HS-27A (cell line): ENCODE measurements at regions not wholly inside any gene's neighbourhood (a gene's known extent, or its start where the extent isn't known, plus 50 kb on each side); places are given as distances from the start of the nearest gene placed in this dataset.
"Not testable (repeated sequence)": the region's sequence is repeated elsewhere in the genome, so short reads cannot be mapped to it uniquely, and the experiment has no call there.

Experiments
- DNase-seq: peaks from one replicate; pipeline ENCODE4 v3.0.0-alpha.2; 2012; ENCODE audit warnings: low read depth, missing footprints

DNA sequence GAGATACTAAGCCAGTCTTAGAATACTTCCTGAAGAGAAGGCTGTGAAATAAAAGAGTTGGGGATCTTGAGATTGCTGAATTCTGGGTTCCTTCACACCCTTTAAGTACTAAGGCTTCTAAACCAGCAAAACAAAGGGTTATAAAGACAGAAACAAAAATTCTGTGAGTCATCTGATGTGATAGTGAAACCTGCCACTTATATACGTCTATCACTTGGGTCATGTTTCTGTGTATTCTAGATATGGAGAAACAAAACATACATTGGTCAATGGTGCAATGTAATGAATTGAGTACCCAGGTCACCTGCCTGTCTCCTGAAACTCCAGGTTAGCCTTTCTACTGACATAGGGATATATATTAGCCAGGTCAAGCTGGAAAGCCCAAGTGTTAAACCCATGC is 319.3 kb upstream of the GRAMD2B start:
- DNase-seq: no peak

DNA sequence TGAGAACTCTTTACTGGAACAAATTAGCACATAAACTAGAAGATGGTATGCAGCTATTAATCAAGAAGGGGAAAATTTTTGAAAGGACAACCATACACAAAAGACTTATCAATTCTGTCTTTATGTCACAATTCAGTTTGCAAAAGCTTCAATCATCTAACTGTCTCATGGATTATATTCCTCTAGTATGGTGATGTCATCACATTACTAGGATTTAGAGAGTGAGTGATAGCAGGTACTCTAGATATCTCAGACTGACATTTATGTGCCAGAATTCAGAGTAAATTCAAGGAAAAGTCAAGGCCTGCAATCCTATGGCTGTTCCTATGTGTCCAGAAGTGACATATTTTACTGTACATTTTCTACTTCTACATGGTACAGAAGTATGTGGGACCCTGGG is 318.9 kb upstream of the GRAMD2B start:
- DNase-seq: no peak

DNA sequence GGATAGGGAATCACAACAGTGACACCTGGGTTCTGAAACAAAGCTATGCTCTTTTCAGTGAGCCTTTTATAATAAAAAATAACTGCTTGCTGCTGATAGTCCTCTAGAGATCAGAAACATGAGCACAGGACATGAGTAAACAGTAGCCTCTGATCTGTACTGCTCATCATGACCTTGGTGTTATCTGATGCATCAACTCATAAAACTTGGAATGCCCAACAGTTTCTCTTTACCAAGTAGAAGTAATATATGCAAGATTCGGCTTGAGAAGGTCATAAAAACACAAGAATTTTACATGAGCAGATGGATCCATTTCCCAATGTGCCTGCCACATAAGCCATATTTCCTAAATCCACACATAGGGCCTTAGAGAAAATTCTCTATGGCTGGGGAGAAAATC is 318.3 kb upstream of the GRAMD2B start:
- DNase-seq: no peak

DNA sequence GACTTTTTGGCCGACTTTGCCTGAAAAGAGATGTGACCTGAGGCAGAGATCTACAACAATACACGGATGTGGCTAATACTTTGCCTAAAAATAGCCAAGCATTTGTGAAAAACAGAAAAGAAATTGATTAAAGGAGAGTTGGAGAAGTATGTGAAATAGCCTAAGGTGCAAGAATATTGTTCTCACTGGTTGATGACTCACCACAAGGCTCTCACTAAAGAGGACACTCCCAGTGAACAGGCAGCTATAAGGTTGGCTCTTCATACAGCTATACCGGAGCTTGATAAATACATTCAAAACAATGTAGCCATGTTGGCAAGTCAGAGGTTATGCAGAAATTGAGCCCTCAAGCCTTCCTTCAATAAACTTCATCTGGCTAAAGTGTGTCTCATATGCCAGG is 317.2 kb upstream of the GRAMD2B start:
- DNase-seq: no peak

DNA sequence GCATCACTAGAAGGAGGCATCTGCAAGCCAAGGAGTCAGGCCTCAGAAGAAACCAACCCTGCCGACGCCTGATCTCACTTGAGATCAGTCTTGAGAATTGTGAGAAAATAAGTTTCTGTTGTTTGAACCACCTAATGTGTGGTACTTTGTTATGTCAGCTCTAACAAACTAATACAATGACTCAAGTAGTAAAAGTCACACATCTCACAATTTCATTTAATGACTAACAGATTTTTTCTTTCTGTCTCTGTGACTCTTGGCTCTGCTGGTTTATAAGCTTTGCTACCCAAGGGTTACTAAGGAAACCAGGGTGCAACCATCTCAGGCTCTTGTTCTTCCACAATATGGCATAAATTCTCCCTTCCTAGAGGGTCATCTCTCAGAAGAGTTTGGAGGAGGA is 315.8 kb upstream of the GRAMD2B start:
- no peak for DNase-seq

DNA sequence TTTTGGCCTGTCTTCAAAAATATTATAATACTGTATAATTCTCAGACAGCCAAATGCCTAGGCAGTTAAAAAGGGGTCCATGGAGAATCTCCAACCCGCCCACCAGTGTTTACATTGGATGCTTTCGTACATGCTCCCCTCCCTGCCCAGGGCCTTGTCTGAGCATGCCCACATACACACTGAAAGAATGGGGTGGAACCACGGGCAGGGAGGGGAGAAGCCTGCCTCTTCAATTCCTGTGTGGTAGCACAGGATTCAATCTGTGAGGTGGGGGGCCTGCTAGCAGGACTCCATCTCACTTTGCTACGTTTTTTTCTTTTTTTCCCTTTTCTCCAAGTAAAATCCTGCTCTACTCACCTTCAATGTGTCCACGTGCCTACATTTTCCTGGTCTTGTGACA is 314.7 kb upstream of the GRAMD2B start:
- DNase-seq: no peak

DNA sequence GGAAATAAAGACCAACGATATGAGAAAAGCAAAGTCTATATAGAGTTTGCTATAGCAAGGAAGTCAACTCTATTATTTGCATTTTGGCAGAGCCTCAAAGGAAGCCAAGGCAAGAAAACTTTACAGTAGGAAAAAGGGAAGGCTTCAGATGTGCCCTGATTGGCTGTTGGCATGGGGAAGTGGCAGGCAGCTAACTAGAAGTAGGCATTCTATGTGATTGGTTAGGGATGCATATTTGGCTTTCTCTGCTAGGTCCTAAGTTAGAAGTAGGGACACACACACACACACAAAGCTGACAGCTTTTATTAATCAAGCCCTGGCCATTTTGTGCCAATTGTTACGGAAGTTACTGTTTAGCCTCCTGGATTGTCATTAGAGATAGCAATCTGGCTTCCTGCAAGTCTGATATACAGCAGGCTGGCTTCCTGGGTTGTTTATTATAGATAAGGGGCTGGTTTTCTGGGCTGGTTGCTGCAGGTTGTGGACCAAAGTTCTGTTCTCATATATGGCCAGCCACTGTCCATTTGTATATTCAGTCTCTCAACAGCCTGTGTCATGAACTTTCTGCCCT is 308.1 kb upstream of the GRAMD2B start:
- DNase-seq: no peak

DNA sequence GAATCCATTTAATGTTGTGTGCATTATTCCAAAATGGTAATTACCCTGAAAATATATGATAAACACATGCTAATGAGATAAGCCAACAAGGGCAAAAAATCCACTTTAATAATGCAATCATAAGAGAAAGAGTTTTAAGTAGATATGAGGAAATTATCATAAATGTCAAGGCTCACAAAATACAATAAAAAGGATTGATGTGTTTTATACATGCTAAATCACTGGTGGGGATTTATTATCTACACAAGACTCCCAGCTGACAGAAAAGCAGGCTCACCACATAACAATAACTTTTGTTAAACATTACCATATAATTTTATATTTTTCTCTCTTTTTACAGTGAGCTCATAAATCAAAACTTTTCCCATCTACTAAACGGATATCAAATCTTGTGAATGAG is 306.2 kb upstream of the GRAMD2B start:
- DNase-seq: no peak

DNA sequence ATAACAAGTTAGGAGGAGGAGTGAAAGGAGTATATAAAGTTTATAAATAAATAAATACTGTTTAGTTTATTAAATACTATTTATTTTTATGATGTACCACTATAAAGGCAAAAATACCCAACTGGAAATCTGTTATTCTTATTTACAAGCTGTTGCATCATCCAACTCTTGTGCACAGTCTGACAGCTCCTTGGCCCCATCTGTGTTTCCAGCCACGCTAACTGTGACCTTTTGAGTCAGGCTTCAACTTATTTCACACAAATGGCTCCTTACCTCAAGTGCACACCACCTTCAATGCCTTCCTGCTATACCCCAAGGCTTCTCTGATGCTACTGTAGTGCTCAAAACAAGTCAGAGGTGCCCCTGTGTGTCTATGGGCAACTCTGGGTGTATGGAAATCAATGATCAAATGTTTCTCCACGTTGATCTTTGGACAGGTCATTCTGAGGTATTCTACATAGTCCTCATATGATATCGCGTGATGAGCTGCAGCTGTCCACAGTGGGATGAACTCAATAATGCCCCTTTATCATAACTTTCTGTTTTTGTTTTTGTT is 303.2 kb upstream of the GRAMD2B start:
- no peak for DNase-seq

DNA sequence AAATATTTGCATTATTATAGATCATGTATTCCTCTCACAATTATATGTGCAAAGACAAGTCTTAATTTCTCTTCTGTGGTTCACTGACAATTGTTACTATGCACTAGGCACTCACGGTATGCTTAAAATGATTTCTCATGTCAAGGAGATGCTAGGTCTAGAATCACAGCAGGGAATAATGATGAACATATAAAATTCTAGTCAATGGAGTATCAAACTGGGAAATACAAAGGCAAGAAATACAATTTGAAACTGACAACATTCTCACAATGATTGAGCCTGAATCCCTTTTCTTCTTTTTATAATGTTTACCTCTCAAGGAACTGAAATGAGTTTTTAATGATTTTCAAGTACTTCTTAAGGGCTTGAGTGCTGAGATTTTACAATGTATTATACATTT is 302.3 kb upstream of the GRAMD2B start:
- no peak for DNase-seq

DNA sequence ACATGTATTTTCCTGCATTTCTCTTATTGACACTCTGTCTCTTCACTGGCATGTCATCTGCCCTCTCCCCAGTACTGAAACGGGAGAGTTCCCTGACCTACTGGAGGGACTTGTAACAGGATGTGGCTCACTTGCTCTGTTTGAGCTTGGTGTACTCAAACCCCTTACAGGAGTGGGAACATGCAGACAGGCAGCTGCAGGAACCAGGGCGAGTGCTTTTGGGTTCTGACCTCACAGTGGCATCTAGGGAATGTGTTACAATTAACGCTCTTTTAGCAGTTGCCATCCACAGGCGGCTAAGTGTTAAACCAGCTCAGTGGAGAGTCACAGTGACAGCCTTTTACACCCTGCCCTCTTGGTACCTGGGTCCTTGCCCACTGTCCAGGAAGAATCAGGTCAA is 300.3 kb upstream of the GRAMD2B start:
- no peak for DNase-seq

DNA sequence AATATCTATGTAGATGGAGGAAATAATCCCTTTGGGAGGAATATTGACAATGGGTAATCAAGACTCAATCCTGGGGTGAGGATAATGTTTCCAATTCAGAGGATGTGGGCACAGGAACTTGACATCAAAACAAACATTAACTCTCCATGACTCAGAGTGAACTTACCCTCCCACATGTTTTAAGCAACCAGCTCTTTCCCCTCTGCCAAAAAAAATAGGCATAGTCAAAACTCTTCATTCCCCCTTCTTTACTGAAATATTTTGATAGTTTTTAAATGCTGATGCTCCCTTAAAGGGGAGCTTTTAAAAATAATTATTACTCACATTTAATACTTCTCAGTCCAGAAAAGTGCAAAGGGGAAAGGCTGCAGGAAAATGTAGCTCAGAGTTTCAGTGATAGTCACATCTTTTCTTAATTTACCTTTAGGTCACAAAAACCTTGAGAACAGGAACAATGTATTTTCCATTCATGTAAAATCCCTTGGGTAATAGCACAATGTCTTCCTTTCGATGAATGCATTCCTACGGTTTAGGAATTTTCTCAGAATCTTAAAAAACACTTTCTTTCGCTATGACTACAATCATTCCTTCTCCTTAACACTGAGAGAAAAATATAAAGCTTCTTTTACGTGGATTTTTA is 298.4 kb upstream of the GRAMD2B start:
- DNase-seq: no peak

DNA sequence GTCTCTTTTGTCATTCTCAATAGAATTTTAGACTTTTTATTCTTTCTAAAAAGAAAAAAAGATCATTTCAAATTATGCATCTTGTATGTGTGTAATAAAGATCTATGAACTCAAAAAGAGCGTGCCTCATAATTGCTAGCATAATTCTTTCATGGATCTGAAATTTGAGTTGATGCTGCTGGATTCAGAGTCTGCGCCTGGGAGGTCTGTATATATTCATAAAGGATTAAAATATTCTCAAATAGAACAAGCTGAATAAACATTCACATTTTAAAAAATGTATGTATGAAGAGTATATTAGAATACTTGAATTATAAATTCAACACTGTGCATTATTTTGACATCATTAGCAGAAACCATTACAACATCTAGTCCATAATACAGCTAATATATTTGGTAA is 297.8 kb upstream of the GRAMD2B start:
- DNase-seq: no peak

DNA sequence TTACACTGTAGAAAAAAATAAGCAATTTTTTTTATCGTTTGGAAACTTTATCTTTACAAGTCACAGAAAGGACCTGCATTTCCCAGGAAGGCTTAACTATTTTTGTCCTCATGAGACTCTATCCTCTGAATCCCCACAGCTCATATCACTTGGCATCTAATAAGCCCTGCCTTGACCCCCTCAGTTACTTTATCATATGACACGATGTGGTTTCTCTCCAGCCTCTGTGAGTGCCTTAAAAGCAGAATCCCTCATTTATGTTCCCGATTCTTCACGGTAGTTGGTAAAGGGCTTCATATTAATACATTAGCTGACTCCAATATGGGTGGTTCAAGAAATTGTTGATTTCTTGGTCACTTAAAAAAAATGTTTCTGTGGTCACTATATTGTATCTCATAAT is 296.6 kb upstream of the GRAMD2B start:
- no peak for DNase-seq

DNA sequence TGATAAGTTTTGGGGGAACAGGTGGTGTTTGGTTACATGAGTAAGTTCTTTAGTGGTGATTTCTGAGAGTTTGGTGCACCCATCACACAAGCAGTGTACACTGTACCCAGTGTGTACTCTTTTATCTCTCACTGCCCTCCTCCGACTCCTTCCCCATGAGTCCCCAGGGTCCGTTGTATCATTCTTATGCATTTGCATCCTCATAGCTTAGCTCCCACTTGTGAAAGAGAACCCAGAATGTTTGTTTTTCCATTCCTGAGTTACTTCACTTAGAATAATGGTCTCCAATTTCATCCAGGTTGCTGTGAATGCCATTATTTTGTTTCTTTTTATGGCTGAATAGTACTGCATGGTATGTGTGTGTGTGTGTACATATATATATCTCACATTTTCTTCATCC is 295.8 kb upstream of the GRAMD2B start:
- not testable (repeated sequence) for DNase-seq

DNA sequence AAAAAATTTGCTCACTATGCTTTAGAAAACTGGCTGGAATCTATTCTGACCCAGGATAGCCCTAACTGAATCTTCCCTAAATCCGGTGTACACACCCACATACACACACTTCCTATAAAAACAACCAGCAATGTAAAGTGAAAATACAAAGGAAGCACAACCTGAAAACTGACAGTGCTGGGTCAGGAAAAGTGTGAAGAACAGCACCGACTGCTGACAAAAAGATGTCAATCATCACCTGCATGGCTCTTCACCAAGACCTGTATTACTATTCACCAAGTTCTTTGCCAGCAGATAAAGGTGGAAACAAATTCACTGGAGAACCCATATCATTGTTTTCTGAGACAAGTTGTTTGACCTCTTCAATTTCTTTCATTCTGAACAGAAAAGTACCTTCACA is 293.8 kb upstream of the GRAMD2B start:
- DNase-seq: no peak

DNA sequence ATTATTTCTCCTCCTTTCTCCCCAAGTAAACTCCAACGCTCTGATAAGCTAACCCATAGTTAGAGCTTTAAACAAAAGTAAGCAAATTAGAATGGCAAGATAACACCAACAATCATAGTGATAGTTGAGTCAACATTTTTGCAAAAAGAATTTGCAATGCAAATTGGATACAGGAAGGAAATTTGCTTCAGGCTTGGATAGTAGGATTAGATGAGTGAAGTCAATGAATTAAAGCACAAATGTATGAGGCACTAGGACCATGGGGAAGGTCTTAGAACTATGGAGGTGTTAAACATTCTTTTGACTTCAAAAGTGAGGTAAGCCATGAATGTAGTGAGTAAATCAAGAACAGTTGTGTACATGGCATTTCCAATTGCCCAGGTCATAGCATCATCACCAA is 289.8 kb upstream of the GRAMD2B start:
- no peak for DNase-seq

DNA sequence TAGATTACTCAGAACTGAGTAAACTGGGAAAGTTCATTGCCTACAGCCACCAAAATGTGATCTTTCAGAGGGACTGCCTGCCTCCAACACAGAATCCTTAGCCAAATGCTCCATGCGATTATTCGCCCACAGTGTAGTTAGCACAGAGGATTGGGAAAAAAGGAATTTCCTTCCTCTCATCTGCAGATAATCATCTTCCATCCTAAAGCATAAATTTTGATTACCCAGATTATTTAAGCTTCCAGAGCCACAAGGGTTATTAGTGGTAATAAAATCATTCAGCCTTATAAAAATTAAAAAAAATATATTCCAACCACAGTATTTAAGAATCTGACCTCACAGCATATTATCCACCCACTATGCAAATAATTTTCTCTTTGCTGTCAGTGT is 285.3 kb upstream of the GRAMD2B start:
- DNase-seq: no peak

DNA sequence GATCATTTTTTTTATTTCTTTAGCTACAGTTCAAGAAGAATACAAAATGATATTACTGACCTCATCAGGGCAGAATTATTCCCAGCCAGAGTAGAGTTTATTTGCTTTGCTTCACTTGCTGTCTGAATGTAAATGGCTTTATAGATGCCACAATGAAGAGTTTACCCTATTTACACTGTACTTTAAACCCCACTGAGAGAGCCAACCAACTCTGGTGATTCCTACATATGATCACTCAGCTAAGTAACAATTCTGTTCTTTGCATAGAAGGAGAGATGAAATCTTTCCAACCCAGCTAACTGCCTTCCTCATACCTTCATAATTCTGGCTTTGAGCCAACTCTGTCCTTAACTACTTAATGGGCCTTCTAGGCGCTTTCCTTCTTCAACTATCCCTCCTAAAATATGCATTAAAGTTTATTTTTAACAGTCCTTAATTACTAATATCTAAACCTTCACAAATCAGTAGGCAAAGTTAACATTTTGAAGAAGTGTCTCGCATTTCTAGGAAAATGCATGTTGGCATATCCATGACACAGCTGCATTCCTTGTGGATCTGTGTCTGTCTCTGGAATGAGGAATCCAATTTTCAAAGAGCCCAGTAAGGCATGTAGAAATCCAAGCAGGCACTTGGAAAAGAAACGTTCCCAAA is 284.8 kb upstream of the GRAMD2B start:
- no peak for DNase-seq

DNA sequence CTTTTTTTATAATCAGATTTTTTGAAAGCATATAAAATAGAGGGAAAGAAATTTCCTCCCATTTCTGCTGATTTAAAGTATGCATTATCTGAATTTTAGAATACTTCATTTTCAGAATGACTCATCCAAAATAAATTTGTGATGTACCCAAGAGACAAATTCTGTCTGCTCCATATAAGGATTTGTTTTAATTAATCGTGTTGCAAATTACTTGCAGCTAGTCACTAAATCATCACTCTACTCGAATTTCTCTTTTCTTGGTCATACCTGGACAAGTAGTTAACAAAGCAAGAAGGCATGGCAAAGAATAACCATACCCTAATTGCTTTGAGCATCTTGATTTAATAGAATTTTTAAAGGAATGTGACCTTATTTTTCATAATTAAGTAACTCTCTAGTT is 284.1 kb upstream of the GRAMD2B start:
- DNase-seq: no peak

DNA sequence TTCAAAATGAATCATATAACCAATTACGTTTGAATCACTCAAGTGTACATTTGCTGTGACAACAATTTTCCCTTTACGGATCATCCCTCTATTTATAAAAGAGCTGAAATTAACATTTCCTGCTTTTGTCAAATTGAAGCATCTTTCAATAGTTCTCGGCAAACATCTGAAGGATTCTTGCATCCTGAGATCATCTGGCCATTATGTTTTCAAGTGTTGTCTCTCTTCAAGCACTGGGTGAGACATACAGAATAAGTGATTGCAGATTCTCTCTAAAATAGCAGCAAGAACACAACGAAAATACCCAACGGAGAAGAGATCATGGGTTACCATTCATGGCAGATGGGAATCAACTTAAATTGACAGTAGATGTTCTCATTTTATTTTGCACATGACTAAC is 283.4 kb upstream of the GRAMD2B start:
- no peak for DNase-seq

DNA sequence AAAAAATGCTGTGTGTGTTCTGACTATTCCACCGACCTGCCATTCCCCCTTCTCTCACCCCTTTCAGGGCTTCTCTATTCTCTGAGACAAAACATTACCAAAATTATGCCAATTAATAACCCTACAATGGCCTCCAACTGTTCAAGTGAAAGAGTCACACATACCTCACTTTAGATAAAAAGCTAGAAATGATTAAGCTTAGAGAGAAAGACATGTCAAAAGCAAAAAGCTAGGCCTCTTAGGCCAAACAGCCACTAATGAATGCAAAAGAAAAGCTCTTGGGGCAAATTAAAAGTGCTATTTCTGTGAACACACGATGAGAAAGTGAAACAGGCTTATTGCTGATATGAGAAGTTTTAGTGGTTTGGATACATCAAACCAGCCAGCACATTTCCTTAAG is 279.6 kb upstream of the GRAMD2B start:
- no peak for DNase-seq

DNA sequence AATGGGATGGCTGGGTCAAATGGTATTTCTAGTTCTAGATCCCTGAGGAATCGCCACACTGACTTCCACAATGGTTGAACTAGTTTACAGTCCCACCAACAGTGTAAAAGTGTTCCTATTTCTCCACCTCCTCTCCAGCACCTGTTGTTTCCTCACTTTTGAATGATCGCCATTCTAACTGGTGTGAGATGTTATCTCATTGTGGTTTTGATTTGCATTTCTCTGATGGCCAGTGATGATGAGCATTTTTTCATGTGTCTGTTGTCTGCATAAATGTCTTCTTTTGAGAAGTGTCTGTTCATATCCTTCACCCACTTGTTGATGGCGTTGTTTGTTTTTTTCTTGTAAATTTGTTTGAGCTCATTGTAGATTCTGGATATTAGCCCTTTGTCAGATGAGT is 272.9 kb upstream of the GRAMD2B start:
- DNase-seq: not testable (repeated sequence)

DNA sequence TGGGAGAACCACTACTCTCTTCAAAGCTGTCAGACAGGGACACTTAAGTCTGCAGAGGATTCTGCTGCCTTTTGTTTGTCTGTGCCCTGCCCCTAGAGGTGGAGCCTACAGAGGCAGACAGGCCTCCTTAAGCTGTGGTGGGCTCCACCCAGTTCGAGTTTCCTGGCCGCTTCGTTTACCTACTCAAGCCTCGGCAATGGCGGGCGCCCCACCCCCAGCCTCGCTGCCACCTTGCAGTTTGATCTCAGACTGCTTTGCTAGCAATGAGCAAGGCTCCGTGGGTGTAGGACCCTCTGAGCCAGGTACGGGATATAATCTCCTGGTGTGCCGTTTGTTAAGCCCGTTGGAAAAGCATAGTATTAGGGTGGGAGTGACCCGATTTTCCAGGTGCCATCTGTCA is 267.9 kb upstream of the GRAMD2B start:
- not testable (repeated sequence) for DNase-seq
